ENCODE measurements at regions not wholly inside any gene's neighbourhood (a gene's known extent, or its start where the extent isn't known, plus 50 kb on each side); places are given as distances from the start of the nearest gene placed in this dataset.

GRCh38 chr5:155974369-155974768 lies 352.6 kb upstream of the SGCD start:
- no peak for TF ChIP-seq CTCF (IDR thresholded peaks at IDR 0.05; ENCODE audit: low read depth, low read length, missing input control)
- TF ChIP-seq, protein P1, sequence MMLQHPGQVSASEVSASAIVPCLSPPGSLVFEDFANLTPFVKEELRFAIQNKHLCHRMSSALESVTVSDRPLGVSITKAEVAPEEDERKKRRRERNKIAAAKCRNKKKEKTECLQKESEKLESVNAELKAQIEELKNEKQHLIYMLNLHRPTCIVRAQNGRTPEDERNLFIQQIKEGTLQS (IDR thresholded peaks at IDR 0.05) = no peak
- TF ChIP-seq EGR1 (IDR thresholded peaks at IDR 0.05; ENCODE audit: low read depth in 2 of 2) = no peak
- TF ChIP-seq MAX (IDR thresholded peaks at IDR 0.05) = no peak
- TF ChIP-seq TAF1 (conservative IDR thresholded peaks at IDR 0.05) = no peak
- no peak for TF ChIP-seq YY1 (IDR thresholded peaks at IDR 0.05)
- TF ChIP-seq RAD21 (IDR thresholded peaks at IDR 0.05) = no peak
- no peak for TF ChIP-seq SP1 (IDR thresholded peaks at IDR 0.05)
- no peak for TF ChIP-seq FOXA1 (IDR thresholded peaks at IDR 0.05)
- TF ChIP-seq, protein P2, sequence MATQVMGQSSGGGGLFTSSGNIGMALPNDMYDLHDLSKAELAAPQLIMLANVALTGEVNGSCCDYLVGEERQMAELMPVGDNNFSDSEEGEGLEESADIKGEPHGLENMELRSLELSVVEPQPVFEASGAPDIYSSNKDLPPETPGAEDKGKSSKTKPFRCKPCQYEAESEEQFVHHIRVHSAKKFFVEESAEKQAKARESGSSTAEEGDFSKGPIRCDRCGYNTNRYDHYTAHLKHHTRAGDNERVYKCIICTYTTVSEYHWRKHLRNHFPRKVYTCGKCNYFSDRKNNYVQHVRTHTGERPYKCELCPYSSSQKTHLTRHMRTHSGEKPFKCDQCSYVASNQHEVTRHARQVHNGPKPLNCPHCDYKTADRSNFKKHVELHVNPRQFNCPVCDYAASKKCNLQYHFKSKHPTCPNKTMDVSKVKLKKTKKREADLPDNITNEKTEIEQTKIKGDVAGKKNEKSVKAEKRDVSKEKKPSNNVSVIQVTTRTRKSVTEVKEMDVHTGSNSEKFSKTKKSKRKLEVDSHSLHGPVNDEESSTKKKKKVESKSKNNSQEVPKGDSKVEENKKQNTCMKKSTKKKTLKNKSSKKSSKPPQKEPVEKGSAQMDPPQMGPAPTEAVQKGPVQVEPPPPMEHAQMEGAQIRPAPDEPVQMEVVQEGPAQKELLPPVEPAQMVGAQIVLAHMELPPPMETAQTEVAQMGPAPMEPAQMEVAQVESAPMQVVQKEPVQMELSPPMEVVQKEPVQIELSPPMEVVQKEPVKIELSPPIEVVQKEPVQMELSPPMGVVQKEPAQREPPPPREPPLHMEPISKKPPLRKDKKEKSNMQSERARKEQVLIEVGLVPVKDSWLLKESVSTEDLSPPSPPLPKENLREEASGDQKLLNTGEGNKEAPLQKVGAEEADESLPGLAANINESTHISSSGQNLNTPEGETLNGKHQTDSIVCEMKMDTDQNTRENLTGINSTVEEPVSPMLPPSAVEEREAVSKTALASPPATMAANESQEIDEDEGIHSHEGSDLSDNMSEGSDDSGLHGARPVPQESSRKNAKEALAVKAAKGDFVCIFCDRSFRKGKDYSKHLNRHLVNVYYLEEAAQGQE (IDR thresholded peaks at IDR 0.05) = no peak
- no peak for TF ChIP-seq RXRA (IDR thresholded peaks at IDR 0.05)
- TF ChIP-seq ZBTB33 (IDR thresholded peaks at IDR 0.05) = no peak
- no peak for TF ChIP-seq FOXA2 (IDR thresholded peaks at IDR 0.05)
- TF ChIP-seq JUND (IDR thresholded peaks at IDR 0.05) = no peak

Data from liver (tissue), 3 donors.